GM19351 (cell line): ENCODE measurements at regions not wholly inside any gene's neighbourhood (a gene's known extent, or its start where the extent isn't known, plus 50 kb on each side); places are given as distances from the start of the nearest gene placed in this dataset.

Experiments used
- ATAC-seq: cut with Tn5 transposase; IDR thresholded peaks from one replicate; pipeline ENCODE4 v1.9.1; 2021; ENCODE audit warnings: mild to moderate bottlenecking, moderate library complexity; ENCODE audit not compliant: unreplicated experiment

- ATAC-seq: no peak
Observed at GRCh38 chr3:25300141-25300540, 127.9 kb upstream of the RARB start.

GRCh38 chr3:25304916-25305315, 123.1 kb upstream of the RARB start:
- no peak for ATAC-seq

GRCh38 chr3:25306066-25306465, 122.0 kb upstream of the RARB start:
- no peak for ATAC-seq

- ATAC-seq: no peak
Observed at GRCh38 chr3:25306705-25307104, 121.4 kb upstream of the RARB start.

GRCh38 chr3:25313286-25313685, 114.8 kb upstream of the RARB start:
- no peak for ATAC-seq

- no peak for ATAC-seq
Observed at GRCh38 chr3:25324954-25325655, 103.0 kb upstream of the RARB start.

- no peak for ATAC-seq
Observed at GRCh38 chr3:25335356-25335755, 92.7 kb upstream of the RARB start.

- ATAC-seq: no peak
Observed at GRCh38 chr3:25338158-25338725, 89.8 kb upstream of the RARB start.

- no peak for ATAC-seq
Observed at GRCh38 chr3:25339225-25339624, 88.8 kb upstream of the RARB start.

- ATAC-seq: no peak
Observed at GRCh38 chr3:25344670-25345069, 83.4 kb upstream of the RARB start.

GRCh38 chr3:25349095-25349494, 79.0 kb upstream of the RARB start:
- no peak for ATAC-seq

GRCh38 chr3:25349828-25350724, 78.0 kb upstream of the RARB start:
- no peak for ATAC-seq

GRCh38 chr3:25350725-25351114, 77.3 kb upstream of the RARB start:
- no peak for ATAC-seq

- no peak for ATAC-seq
Observed at GRCh38 chr3:25354071-25354470, 74.0 kb upstream of the RARB start.

GRCh38 chr3:25355034-25355885, 72.8 kb upstream of the RARB start:
- no peak for ATAC-seq

- ATAC-seq: no peak
Observed at GRCh38 chr3:25355998-25356397, 72.1 kb upstream of the RARB start.

- ATAC-seq: no peak
Observed at GRCh38 chr3:25362118-25362517, 65.9 kb upstream of the RARB start.

- no peak for ATAC-seq
Observed at GRCh38 chr3:25365636-25366035, 62.4 kb upstream of the RARB start.

- ATAC-seq: no peak
Observed at GRCh38 chr3:25367025-25367424, 61.0 kb upstream of the RARB start.

GRCh38 chr3:25372167-25372566, 55.9 kb upstream of the RARB start:
- ATAC-seq: no peak

GRCh38 chr3:25376340-25376739, 51.7 kb upstream of the RARB start:
- ATAC-seq: no peak
